ENCODE measurements at regions not wholly inside any gene's neighbourhood (a gene's known extent, or its start where the extent isn't known, plus 50 kb on each side); places are given as distances from the start of the nearest gene placed in this dataset.
"Not testable (repeated sequence)": the region's sequence is repeated elsewhere in the genome, so short reads cannot be mapped to it uniquely, and the experiment has no call there.

GRCh38 chr5:155807884-155808576 lies 518.9 kb upstream of the SGCD start:
- Histone ChIP-seq H3K27me3 (no peaks in the 10 kb centered on the region), H3K9me3 (no peaks in the 10 kb centered on the region), H3K4me3 (no peak overlapping the region), H3K36me3 (no peaks in the 10 kb centered on the region), H3K4me1 (no peaks in the 10 kb centered on the region), H3K27ac (no peak overlapping the region)
- intact Hi-C loops (cut with DNase I): no loop called here
- TF ChIP-seq CTCF (IDR thresholded peaks at IDR 0.05) (no peak), POLR2A (IDR thresholded peaks at IDR 0.05) (no peak)
- ATAC-seq (no peak), DNase-seq (no peak)
- 69 to 80% (median 76%) methylated on average over 3 of the region's 3 CpGs for WGBS, 4 donors

GRCh38 chr5:155815248-155815647 lies 511.7 kb upstream of the SGCD start:
- TF ChIP-seq CTCF (IDR thresholded peaks at IDR 0.05) (no peak), POLR2A (IDR thresholded peaks at IDR 0.05) (no peak)
- intact Hi-C loops (cut with DNase I): no loop called here
- no peaks in the 10 kb centered on the region for H3K27me3 ChIP-seq
- 43 to 57% (median 47%) methylated on average over 1 of the region's 1 CpG for WGBS, 4 donors
- peaks cover 0 to 8% (median 0%) of the 10 kb centered on the region in 12 donors for H3K4me1 ChIP-seq
- no peaks in the 10 kb centered on the region for H3K36me3 ChIP-seq
- ATAC-seq (no peak), DNase-seq (no peak)
- H3K4me3 ChIP-seq: no peak overlapping the region
- H3K27ac ChIP-seq: no peak overlapping the region
- H3K9me3 ChIP-seq: no peaks in the 10 kb centered on the region

GRCh38 chr5:155822177-155822576 lies 504.8 kb upstream of the SGCD start:
- intact Hi-C loops (cut with DNase I): no loop called here
- no peak for TF ChIP-seq POLR2A (IDR thresholded peaks at IDR 0.05)
- TF ChIP-seq CTCF (IDR thresholded peaks at IDR 0.05): peak in 7 of 12 donors; percentile 8 to 38 (median 23)
- H3K27ac ChIP-seq: no peak overlapping the region
- H3K36me3 ChIP-seq: no peaks in the 10 kb centered on the region
- H3K9me3 ChIP-seq: no peaks in the 10 kb centered on the region
- WGBS, 4 donors: 47 to 53% (median 51%) methylated on average over 3 of the region's 3 CpGs
- ATAC-seq (peak in 2 of 4 donors; percentile 55 to 57), DNase-seq (no peak)
- peaks cover 0 to 4% (median 0%) of the 10 kb centered on the region in 12 donors for H3K4me1 ChIP-seq
- no peak overlapping the region for H3K4me3 ChIP-seq
- H3K27me3 ChIP-seq: no peaks in the 10 kb centered on the region

- TF ChIP-seq POLR2A (IDR thresholded peaks at IDR 0.05) (no peak), CTCF (IDR thresholded peaks at IDR 0.05) (no peak)
- Histone ChIP-seq H3K36me3 (no peaks in the 10 kb centered on the region), H3K27ac (no peak overlapping the region), H3K9me3 (no peaks in the 10 kb centered on the region), H3K27me3 (no peaks in the 10 kb centered on the region), H3K4me3 (no peak overlapping the region), H3K4me1 (peaks cover 0 to 4% (median 0%) of the 10 kb centered on the region in 12 donors)
- intact Hi-C loops (cut with DNase I): no loop called here
- DNase-seq: no peak
- 67 to 77% (median 74%) methylated on average over 3 of the region's 3 CpGs for WGBS, 4 donors
- no peak for ATAC-seq
Measured at GRCh38 chr5:155826611-155827507, 500.1 kb upstream of the SGCD start.

GRCh38 chr5:155827508-155827815 lies 499.5 kb upstream of the SGCD start:
- WGBS, 4 donors: 75 to 90% (median 83%) methylated on average over 2 of the region's 2 CpGs
- H3K4me3 ChIP-seq; ATAC-seq; intact Hi-C loops (cut with DNase I); DNase-seq; H3K4me1 ChIP-seq; H3K9me3 ChIP-seq; H3K27ac ChIP-seq; H3K36me3 ChIP-seq; H3K27me3 ChIP-seq: not testable (repeated sequence)
